GM19455 (cell line): ENCODE measurements at regions not wholly inside any gene's neighbourhood (a gene's known extent, or its start where the extent isn't known, plus 50 kb on each side); places are given as distances from the start of the nearest gene placed in this dataset.
"Not testable (repeated sequence)": the region's sequence is repeated elsewhere in the genome, so short reads cannot be mapped to it uniquely, and the experiment has no call there.

Experiments
- ATAC-seq: cut with Tn5 transposase; IDR thresholded peaks from one replicate; pipeline ENCODE4 v1.9.1; 2021; ENCODE audit not compliant: unreplicated experiment

- no peak for ATAC-seq
Observed at GRCh38 chr12:90706036-90706435, 248.9 kb downstream of the CCER1 start.

DNA sequence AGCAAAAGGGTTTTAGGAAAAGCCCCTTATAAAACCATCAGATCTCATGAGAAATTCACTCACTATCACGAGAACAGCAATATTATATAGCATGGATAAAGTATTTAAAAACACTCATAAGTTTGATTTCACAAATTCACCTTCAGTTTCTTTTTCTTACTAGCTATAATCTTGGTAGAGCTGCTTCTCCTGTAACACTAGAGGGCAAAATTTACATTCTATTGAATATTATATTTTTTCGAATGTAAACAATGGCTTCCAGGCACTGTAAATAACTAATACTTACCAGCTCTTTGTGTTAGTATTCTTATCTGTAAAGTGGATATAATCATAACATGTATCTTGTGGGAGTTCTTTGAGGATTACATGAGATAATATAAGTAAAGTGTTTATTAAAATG is 259.6 kb downstream of the CCER1 start:
- ATAC-seq = no peak

DNA sequence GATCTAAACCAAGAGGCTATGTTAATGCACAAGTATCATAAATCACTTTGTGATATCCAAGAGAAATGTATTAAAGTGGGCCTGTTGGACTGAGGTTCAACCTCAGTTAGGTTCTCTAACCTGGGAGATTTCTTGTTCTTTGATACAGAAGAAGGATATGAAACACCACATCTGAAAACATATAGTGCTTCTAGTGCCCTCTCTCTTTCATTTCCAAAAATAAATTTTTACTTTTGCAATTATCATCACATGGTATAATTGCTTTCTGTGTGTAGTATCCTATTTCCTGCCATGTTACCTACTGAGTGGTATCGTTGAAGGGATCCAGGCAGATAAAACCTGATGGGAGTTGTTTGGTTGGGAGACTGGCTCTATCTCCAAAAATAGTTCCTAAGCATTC is 264.9 kb downstream of the CCER1 start:
- ATAC-seq = no peak

GRCh38 chr12:90687682-90688081 is 267.3 kb downstream of the CCER1 start:
- ATAC-seq = not testable (repeated sequence)

DNA sequence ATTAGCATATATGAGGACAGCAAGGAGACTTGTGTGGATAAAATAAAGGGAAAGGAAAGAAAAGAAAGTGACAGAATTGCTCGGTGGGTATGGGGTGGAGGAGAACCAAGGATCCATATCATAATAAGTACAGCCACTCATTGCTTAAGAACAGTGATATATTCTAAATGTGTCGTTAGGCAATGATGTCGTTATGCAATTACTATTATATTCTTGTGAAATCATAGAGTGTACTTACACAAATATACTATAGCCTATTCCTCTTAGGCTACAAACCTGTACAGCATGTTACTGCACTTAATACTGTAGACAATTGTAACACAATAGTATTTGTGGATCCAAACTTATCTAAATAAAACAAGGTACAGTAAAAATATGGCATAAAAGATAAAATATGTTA is 271.1 kb downstream of the CCER1 start:
- ATAC-seq = no peak

DNA sequence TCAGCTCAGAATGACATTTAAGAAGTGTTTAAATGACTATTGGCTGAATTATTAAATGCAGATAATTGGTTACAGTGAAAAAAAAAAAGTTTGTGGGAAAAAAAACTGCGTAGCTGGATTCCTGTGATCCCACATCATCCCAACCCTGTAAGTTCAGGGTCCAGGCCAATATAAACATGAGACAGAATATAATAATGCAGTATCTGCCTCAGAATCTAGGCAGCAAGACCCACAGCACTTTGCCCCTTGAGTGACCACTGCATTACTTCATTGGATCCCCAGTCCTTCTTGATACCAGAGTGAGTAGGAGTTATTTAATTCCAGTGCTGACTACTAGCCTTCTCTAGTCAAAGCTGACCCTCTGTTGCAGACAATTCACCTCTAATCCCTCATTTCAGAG is 272.6 kb downstream of the CCER1 start:
- no peak for ATAC-seq

DNA sequence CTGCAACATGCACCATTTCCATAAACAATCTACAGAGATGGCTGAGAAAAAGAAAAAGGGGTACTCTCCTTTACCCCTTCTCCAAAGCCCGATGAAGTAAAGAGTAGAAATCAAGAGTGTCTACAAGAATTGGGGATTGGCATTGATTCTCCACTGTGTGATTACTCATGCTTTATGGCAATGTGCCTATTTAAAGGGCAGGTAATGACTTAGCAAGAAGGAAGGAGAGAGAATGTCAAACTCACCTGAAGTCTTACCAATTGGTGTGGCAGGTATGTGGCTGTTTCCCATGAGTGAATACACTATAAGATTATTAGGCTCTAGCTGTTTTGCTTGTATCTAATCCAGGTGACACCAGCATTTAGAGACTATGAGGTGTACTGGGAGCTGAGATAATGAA is 275.3 kb downstream of the CCER1 start:
- no peak for ATAC-seq

GRCh38 chr12:90677552-90677951 is 277.4 kb downstream of the CCER1 start:
- ATAC-seq = no peak

DNA sequence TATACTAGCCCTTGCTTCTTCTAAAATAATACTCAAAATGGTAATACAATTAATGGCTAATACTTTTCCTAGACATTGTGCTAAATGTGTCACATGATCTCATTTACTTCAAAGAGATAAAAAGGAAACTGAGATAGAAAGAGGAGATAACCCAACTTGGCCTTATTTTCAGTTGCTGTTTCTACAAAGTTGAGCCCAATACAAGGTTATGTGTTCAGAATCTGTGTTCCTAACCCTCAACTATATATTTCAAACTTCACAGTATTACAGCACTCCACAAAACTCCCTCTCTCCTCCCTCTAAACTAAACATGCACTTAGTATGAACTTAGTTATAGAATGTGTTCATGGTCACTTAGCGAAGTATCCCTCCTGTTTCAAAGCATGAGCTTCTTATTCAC is 277.9 kb downstream of the CCER1 start:
- no peak for ATAC-seq

DNA sequence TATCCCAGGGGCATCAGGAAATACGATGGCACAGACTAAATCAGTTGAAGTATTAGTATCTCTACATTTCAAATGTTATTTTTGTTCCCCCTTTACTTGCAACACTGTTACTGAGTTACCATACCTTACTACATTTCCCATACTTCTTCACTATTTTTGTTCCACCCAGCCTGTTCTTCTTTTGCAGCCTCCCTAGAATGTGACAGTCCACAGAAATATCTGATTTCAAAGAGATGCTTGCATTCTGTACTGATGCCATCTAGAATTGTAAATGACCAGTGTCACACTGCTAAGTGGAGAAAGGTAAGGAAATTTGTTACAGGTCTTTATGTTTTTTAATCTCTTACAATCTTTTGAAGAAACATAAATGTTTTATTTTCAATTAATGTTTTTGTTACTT is 279.9 kb downstream of the CCER1 start:
- no peak for ATAC-seq

GRCh38 chr12:90672081-90672480 is 282.9 kb downstream of the CCER1 start:
- ATAC-seq = no peak

DNA sequence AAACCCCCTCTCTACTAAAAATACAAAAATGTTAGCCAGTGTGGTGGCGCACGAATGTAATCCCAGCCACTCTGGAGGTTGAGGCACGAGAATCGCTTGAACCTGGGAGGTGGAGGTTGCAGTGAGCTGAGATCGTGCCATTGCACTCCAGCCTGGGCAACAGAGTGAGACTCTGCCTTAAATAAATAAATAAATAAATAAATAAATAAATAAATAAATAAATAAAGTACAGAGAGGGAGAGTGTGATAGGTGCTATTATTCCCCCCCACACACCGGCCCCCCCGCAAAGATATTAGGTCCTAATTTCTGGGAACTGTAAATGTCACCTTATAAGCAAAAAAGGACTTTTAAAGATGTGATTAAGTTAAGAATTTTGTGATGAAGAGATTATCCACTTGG is 291.0 kb downstream of the CCER1 start:
- not testable (repeated sequence) for ATAC-seq

GRCh38 chr12:90659060-90659459 is 295.9 kb downstream of the CCER1 start:
- no peak for ATAC-seq

DNA sequence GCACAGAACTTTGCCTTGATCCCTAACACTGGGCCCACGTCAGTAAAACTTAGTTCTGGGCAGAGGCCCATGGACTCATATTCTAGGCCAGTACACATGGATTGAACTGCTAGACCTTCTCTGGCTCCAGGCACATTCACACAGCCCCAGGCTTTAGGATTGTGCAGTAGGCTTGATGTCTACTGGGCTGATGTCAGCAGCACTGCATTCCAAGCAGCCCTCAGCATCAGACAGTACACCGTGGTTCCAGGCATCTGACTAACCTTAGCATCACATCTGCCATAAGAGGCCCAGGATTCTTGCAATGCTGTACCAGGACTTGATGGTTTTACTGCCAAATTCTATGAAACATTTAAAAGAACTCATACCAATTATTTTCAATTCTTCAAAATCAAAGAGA is 301.9 kb downstream of the CCER1 start:
- no peak for ATAC-seq

DNA sequence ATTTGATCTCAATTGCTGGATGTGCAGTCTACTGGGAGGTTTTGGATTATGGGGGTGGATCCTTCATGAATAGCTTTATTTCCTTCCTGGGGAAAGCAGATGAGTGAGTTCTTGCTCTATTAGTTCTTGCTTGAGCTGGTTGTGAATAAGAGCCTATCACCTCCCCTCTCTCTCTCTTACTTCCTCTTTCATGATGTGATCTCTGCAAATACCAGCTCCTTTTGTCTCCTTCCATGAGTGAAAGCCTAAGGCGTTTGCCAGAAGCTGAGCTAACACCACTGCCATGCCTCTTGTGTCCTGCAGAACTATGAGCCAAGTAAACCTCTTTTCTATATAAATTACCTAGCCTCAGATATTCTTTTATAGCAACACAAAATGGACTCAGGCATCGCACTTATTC is 302.7 kb downstream of the CCER1 start:
- no peak for ATAC-seq

GRCh38 chr12:90645181-90645580 is 309.8 kb downstream of the CCER1 start:
- ATAC-seq = no peak

- ATAC-seq = no peak
Observed at GRCh38 chr12:90631591-90632212, 323.3 kb downstream of the CCER1 start.

- ATAC-seq = no peak
Observed at GRCh38 chr12:90630006-90630405, 325.0 kb downstream of the CCER1 start.

GRCh38 chr12:90628213-90628612 is 326.8 kb downstream of the CCER1 start:
- no peak for ATAC-seq

- no peak for ATAC-seq
Observed at GRCh38 chr12:90627180-90627896, 327.6 kb downstream of the CCER1 start.

- no peak for ATAC-seq
Observed at GRCh38 chr12:90622431-90622830, 332.5 kb downstream of the CCER1 start.

GRCh38 chr12:90621927-90622326 is 333.0 kb downstream of the CCER1 start:
- no peak for ATAC-seq

DNA sequence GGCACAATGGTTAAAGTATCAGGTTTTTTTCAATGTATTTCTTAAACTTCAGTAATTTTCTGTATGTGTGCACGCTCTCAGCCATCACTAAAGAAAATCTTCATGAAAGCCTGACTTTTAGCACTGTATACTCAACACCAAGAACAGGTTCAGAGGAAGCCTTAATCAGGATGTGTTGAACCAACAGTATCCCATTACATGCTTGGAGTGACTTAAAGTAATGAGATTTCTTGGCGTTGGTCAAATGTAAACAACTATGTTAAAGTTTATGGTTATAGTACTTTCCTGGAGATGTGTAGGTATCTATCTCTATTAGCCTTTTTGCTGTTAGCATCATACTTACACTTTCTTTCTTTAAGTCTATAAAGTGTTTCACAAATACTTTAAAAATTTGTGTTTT is 335.0 kb downstream of the CCER1 start:
- ATAC-seq = no peak
